ENCODE measurements at regions not wholly inside any gene's neighbourhood (a gene's known extent, or its start where the extent isn't known, plus 50 kb on each side); places are given as distances from the start of the nearest gene placed in this dataset.

GRCh38 chr9:22363421-22363887, 83.2 kb upstream of the DMRTA1 start:
- DNase-seq, result no peak
- ChIA-PET CTCF (no interaction called here), POLR2A (no interaction called here)
- no peak overlapping the region for H3K4me3 ChIP-seq (ENCODE audit: control insufficient read depth in 1 of 7, extremely low read depth in 1 of 7, insufficient read depth in 4 of 7, low read depth in 2 of 7, low read length in 6 of 7)
- H3K27me3 ChIP-seq (replicated peaks in 2 of 5; ENCODE audit: control insufficient read depth in 4 of 5, insufficient read depth in 5 of 5, low read length in 4 of 5), result no peaks in the 10 kb centered on the region
- WGBS (ENCODE audit: insufficient coverage), result 98% methylated on average over 20 of the region's 31 CpGs
- H3K9me3 ChIP-seq (ENCODE audit: control extremely low read depth in 1 of 5, control insufficient read depth in 4 of 5, insufficient read depth in 2 of 5, low read depth in 1 of 5, low read length in 4 of 5), result no peaks in the 10 kb centered on the region
- no peaks in the 10 kb centered on the region for H3K36me3 ChIP-seq (ENCODE audit: control insufficient read depth in 4 of 4, insufficient read depth in 4 of 4, low read length in 3 of 4)
- no peak overlapping the region for H3K27ac ChIP-seq (ENCODE audit: insufficient read depth in 1 of 2, low read depth in 1 of 2, low read length in 2 of 2, poor library complexity in 1 of 2, severe bottlenecking in 2 of 2)
- no peaks in the 10 kb centered on the region for H3K4me1 ChIP-seq (ENCODE audit: control extremely low read depth in 1 of 4, control insufficient read depth in 4 of 4, insufficient read depth in 4 of 4, low read length in 3 of 4)

DNA sequence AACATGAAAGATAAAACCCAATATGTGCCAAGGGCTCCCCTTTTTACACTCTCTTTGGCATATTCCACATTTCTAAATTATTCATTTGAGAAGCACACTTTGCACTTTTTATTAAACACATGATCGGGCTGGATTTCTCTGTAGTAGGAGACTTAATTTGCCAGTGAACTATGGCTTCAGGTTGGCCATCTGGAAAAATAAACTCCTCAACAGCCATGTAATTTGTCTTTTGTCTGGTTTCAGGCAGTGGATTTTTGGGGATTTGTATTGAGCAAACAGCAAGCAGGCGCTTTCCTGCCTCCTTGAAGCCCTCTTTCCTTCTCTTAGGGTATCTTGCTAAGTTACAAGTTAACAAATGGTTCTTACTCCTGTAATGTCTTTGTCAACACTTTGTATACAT, 73.0 kb upstream of the DMRTA1 start:
- no CpG with 5 or more reads among the region's 2 CpGs for WGBS (ENCODE audit: insufficient coverage)
- Histone ChIP-seq H3K4me1 (ENCODE audit: control extremely low read depth in 1 of 4, control insufficient read depth in 4 of 4, insufficient read depth in 4 of 4, low read length in 3 of 4) (no peaks in the 10 kb centered on the region), H3K27ac (ENCODE audit: insufficient read depth in 1 of 2, low read depth in 1 of 2, low read length in 2 of 2, poor library complexity in 1 of 2, severe bottlenecking in 2 of 2) (no peak overlapping the region), H3K36me3 (ENCODE audit: control insufficient read depth in 4 of 4, insufficient read depth in 4 of 4, low read length in 3 of 4) (no peaks in the 10 kb centered on the region), H3K4me3 (ENCODE audit: control insufficient read depth in 1 of 7, extremely low read depth in 1 of 7, insufficient read depth in 4 of 7, low read depth in 2 of 7, low read length in 6 of 7) (no peak overlapping the region), H3K27me3 (replicated peaks in 2 of 5; ENCODE audit: control insufficient read depth in 4 of 5, insufficient read depth in 5 of 5, low read length in 4 of 5) (no peaks in the 10 kb centered on the region), H3K9me3 (ENCODE audit: control extremely low read depth in 1 of 5, control insufficient read depth in 4 of 5, insufficient read depth in 2 of 5, low read depth in 1 of 5, low read length in 4 of 5) (no peaks in the 10 kb centered on the region)
- CTCF ChIA-PET, result no interaction called here
- no peak for DNase-seq
- POLR2A ChIA-PET, result no interaction called here

DNA sequence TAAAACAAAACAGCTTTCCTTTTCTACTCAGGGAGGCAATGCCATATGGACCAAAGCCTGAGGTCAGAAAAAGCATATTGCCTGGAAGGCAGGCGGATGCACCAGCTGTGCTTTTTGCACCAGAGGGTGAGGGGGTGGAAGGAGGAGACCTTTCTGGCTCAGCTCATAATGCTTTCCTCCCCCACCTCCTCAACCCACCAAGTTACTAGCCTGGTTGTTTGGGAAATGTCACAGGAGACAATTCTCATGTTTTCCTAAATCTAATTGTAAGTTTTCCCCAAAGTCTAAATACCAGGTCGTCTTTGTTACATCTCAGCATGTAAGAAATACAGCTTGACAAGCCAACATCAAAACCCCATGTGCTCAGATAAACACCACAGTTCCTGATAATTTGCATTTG, 72.6 kb upstream of the DMRTA1 start:
- no peak overlapping the region for H3K27ac ChIP-seq (ENCODE audit: insufficient read depth in 1 of 2, low read depth in 1 of 2, low read length in 2 of 2, poor library complexity in 1 of 2, severe bottlenecking in 2 of 2)
- DNase-seq, result no peak
- no CpG with 5 or more reads among the region's 2 CpGs for WGBS (ENCODE audit: insufficient coverage)
- ChIA-PET POLR2A (no interaction called here), CTCF (no interaction called here)
- H3K9me3 ChIP-seq (ENCODE audit: control extremely low read depth in 1 of 5, control insufficient read depth in 4 of 5, insufficient read depth in 2 of 5, low read depth in 1 of 5, low read length in 4 of 5), result no peaks in the 10 kb centered on the region
- no peaks in the 10 kb centered on the region for H3K4me1 ChIP-seq (ENCODE audit: control extremely low read depth in 1 of 4, control insufficient read depth in 4 of 4, insufficient read depth in 4 of 4, low read length in 3 of 4)
- H3K27me3 ChIP-seq (replicated peaks in 2 of 5; ENCODE audit: control insufficient read depth in 4 of 5, insufficient read depth in 5 of 5, low read length in 4 of 5), result no peaks in the 10 kb centered on the region
- no peaks in the 10 kb centered on the region for H3K36me3 ChIP-seq (ENCODE audit: control insufficient read depth in 4 of 4, insufficient read depth in 4 of 4, low read length in 3 of 4)
- no peak overlapping the region for H3K4me3 ChIP-seq (ENCODE audit: control insufficient read depth in 1 of 7, extremely low read depth in 1 of 7, insufficient read depth in 4 of 7, low read depth in 2 of 7, low read length in 6 of 7)

DNA sequence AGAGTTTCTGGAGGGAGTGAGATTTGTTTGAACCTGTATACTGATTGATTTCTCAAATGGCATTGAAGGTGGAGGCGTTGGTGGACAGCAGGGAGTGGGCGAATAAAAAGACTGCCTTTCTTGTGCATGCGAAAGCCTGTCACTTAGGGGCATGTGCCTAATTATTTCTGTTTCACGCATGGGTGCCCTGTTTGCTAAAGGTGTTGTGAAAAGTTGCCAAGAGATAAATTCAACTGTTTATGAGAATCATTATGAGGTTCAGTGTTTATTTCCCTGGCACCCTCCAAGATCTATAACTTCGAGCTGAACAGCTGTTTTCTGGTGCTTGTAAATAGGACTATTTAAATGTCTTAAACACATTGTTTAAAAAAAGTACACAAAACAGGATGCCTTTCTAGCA, 67.4 kb upstream of the DMRTA1 start:
- Histone ChIP-seq H3K27ac (ENCODE audit: insufficient read depth in 1 of 2, low read depth in 1 of 2, low read length in 2 of 2, poor library complexity in 1 of 2, severe bottlenecking in 2 of 2) (no peak overlapping the region), H3K4me1 (ENCODE audit: control extremely low read depth in 1 of 4, control insufficient read depth in 4 of 4, insufficient read depth in 4 of 4, low read length in 3 of 4) (no peaks in the 10 kb centered on the region), H3K4me3 (ENCODE audit: control insufficient read depth in 1 of 7, extremely low read depth in 1 of 7, insufficient read depth in 4 of 7, low read depth in 2 of 7, low read length in 6 of 7) (no peak overlapping the region), H3K9me3 (ENCODE audit: control extremely low read depth in 1 of 5, control insufficient read depth in 4 of 5, insufficient read depth in 2 of 5, low read depth in 1 of 5, low read length in 4 of 5) (no peaks in the 10 kb centered on the region), H3K36me3 (ENCODE audit: control insufficient read depth in 4 of 4, insufficient read depth in 4 of 4, low read length in 3 of 4) (no peaks in the 10 kb centered on the region), H3K27me3 (replicated peaks in 2 of 5; ENCODE audit: control insufficient read depth in 4 of 5, insufficient read depth in 5 of 5, low read length in 4 of 5) (no peaks in the 10 kb centered on the region)
- WGBS (ENCODE audit: insufficient coverage), result 78% methylated on average over 4 of the region's 5 CpGs
- CTCF ChIA-PET, result interaction anchor here (0.6 kb wide), 1 partner anchor 190 kb away, joined by 3 read pairs; no protein-coding TSS in a partner anchor
- no peak for DNase-seq
- POLR2A ChIA-PET, result no interaction called here

- no peak for DNase-seq
- ChIA-PET POLR2A (no interaction called here), CTCF (interaction anchor here (1.7 kb wide), 1 partner anchor 12 kb away, joined by 3 read pairs; no protein-coding TSS in a partner anchor)
- Histone ChIP-seq H3K4me1 (ENCODE audit: control extremely low read depth in 1 of 4, control insufficient read depth in 4 of 4, insufficient read depth in 4 of 4, low read length in 3 of 4) (no peaks in the 10 kb centered on the region), H3K36me3 (ENCODE audit: control insufficient read depth in 4 of 4, insufficient read depth in 4 of 4, low read length in 3 of 4) (no peaks in the 10 kb centered on the region), H3K9me3 (ENCODE audit: control extremely low read depth in 1 of 5, control insufficient read depth in 4 of 5, insufficient read depth in 2 of 5, low read depth in 1 of 5, low read length in 4 of 5) (no peaks in the 10 kb centered on the region), H3K27ac (ENCODE audit: insufficient read depth in 1 of 2, low read depth in 1 of 2, low read length in 2 of 2, poor library complexity in 1 of 2, severe bottlenecking in 2 of 2) (no peak overlapping the region), H3K27me3 (replicated peaks in 2 of 5; ENCODE audit: control insufficient read depth in 4 of 5, insufficient read depth in 5 of 5, low read length in 4 of 5) (no peaks in the 10 kb centered on the region), H3K4me3 (ENCODE audit: control insufficient read depth in 1 of 7, extremely low read depth in 1 of 7, insufficient read depth in 4 of 7, low read depth in 2 of 7, low read length in 6 of 7) (no peak overlapping the region)
- WGBS (ENCODE audit: insufficient coverage), result 20% methylated on average over 1 of the region's 1 CpG
These were observed 65.5 kb upstream of the DMRTA1 start for GRCh38 chr9:22381170-22381569.

GRCh38 chr9:22382331-22382730, 64.3 kb upstream of the DMRTA1 start:
- H3K9me3 ChIP-seq (ENCODE audit: control extremely low read depth in 1 of 5, control insufficient read depth in 4 of 5, insufficient read depth in 2 of 5, low read depth in 1 of 5, low read length in 4 of 5), result no peaks in the 10 kb centered on the region
- no peak for DNase-seq
- ChIA-PET POLR2A (no interaction called here), CTCF (interaction anchor here (1.7 kb wide), 1 partner anchor 11 kb away, joined by 3 read pairs; no protein-coding TSS in a partner anchor)
- WGBS (ENCODE audit: insufficient coverage), result no CpG with 5 or more reads among the region's 2 CpGs
- H3K27ac ChIP-seq (ENCODE audit: insufficient read depth in 1 of 2, low read depth in 1 of 2, low read length in 2 of 2, poor library complexity in 1 of 2, severe bottlenecking in 2 of 2), result no peak overlapping the region
- H3K27me3 ChIP-seq (replicated peaks in 2 of 5; ENCODE audit: control insufficient read depth in 4 of 5, insufficient read depth in 5 of 5, low read length in 4 of 5), result no peaks in the 10 kb centered on the region
- H3K36me3 ChIP-seq (ENCODE audit: control insufficient read depth in 4 of 4, insufficient read depth in 4 of 4, low read length in 3 of 4), result no peaks in the 10 kb centered on the region
- no peak overlapping the region for H3K4me3 ChIP-seq (ENCODE audit: control insufficient read depth in 1 of 7, extremely low read depth in 1 of 7, insufficient read depth in 4 of 7, low read depth in 2 of 7, low read length in 6 of 7)
- no peaks in the 10 kb centered on the region for H3K4me1 ChIP-seq (ENCODE audit: control extremely low read depth in 1 of 4, control insufficient read depth in 4 of 4, insufficient read depth in 4 of 4, low read length in 3 of 4)

DNA sequence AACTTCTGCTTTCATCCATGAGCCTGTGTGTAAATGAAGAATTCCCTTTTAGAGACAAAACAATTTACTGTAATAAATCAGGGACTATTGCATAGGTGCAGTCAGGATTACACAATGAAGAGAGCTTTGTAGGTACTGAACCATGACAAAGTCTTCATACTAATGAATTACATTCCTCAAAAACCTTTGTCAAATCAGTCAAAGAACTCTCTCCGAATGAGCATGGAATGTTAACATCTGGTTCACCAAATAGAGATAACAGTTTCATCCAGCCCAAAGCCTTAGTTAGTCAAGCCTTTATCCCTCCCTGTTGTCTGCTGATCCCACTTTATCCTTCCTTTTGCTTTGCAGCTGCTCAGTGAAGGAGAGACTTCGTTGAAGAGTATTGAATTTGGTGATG, 62.9 kb upstream of the DMRTA1 start:
- 100% methylated on average over 1 of the region's 2 CpGs for WGBS (ENCODE audit: insufficient coverage)
- ChIA-PET CTCF (no interaction called here), POLR2A (no interaction called here)
- no peak for DNase-seq
- Histone ChIP-seq H3K27ac (ENCODE audit: insufficient read depth in 1 of 2, low read depth in 1 of 2, low read length in 2 of 2, poor library complexity in 1 of 2, severe bottlenecking in 2 of 2) (no peak overlapping the region), H3K27me3 (replicated peaks in 2 of 5; ENCODE audit: control insufficient read depth in 4 of 5, insufficient read depth in 5 of 5, low read length in 4 of 5) (no peaks in the 10 kb centered on the region), H3K36me3 (ENCODE audit: control insufficient read depth in 4 of 4, insufficient read depth in 4 of 4, low read length in 3 of 4) (no peaks in the 10 kb centered on the region), H3K4me3 (ENCODE audit: control insufficient read depth in 1 of 7, extremely low read depth in 1 of 7, insufficient read depth in 4 of 7, low read depth in 2 of 7, low read length in 6 of 7) (no peak overlapping the region), H3K9me3 (ENCODE audit: control extremely low read depth in 1 of 5, control insufficient read depth in 4 of 5, insufficient read depth in 2 of 5, low read depth in 1 of 5, low read length in 4 of 5) (no peaks in the 10 kb centered on the region), H3K4me1 (ENCODE audit: control extremely low read depth in 1 of 4, control insufficient read depth in 4 of 4, insufficient read depth in 4 of 4, low read length in 3 of 4) (no peaks in the 10 kb centered on the region)
